IPS-15b (cell line): ENCODE measurements at regions not wholly inside any gene's neighbourhood (a gene's known extent, or its start where the extent isn't known, plus 50 kb on each side); places are given as distances from the start of the nearest gene placed in this dataset.
"Not testable (repeated sequence)": the region's sequence is repeated elsewhere in the genome, so short reads cannot be mapped to it uniquely, and the experiment has no call there.

Experiments used
- H3K27me3 ChIP-seq: one replicate; pipeline ENCODE4 v1.6.1; 2013; ENCODE audit warnings: low read length; ENCODE audit not compliant: control insufficient read depth, insufficient read depth
- H3K36me3 ChIP-seq: one replicate; pipeline ENCODE4 v1.6.1; 2013; ENCODE audit warnings: low read length; ENCODE audit not compliant: control insufficient read depth, insufficient read depth
- H3K4me1 ChIP-seq: one replicate; pipeline ENCODE4 v1.6.1; 2013; ENCODE audit warnings: mild to moderate bottlenecking, low read length; ENCODE audit not compliant: control insufficient read depth, insufficient read depth
- H3K4me3 ChIP-seq: one replicate; pipeline ENCODE4 v1.5.1; 2013; ENCODE audit warnings: low read depth, low read length
- H3K9ac ChIP-seq: one replicate; pipeline ENCODE4 v1.6.1; 2013; ENCODE audit warnings: low read depth, mild to moderate bottlenecking, low read length
- H3K9me3 ChIP-seq: one replicate; pipeline ENCODE4 v1.6.1; 2013; ENCODE audit warnings: mild to moderate bottlenecking, low read length; ENCODE audit not compliant: control insufficient read depth, insufficient read depth

DNA sequence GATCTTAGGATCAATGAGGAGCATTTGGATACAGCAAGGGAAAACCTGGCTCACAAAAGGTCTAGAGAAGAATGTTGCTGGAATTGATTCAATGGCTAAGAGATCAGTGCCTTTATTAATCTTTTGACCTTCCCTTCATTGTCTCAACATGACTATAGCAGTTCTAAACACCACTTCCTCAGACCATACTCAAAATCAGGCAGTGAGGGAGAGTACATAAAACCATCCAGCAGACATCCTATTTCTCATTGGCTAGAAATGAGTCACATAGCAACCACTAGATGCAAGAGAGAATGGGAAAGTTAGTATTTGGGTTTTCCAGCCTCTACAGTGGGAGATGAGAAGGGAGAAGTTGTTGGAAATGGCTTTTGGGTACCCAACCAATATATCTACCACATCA, 151.4 kb upstream of the NUDT4 start:
- H3K4me3 ChIP-seq: no peak overlapping the region
- no peaks in the 10 kb centered on the region for H3K4me1 ChIP-seq
- H3K9me3 ChIP-seq: no peaks in the 10 kb centered on the region
- no peak overlapping the region for H3K9ac ChIP-seq
- no peaks in the 10 kb centered on the region for H3K36me3 ChIP-seq
- H3K27me3 ChIP-seq: no peaks in the 10 kb centered on the region

DNA sequence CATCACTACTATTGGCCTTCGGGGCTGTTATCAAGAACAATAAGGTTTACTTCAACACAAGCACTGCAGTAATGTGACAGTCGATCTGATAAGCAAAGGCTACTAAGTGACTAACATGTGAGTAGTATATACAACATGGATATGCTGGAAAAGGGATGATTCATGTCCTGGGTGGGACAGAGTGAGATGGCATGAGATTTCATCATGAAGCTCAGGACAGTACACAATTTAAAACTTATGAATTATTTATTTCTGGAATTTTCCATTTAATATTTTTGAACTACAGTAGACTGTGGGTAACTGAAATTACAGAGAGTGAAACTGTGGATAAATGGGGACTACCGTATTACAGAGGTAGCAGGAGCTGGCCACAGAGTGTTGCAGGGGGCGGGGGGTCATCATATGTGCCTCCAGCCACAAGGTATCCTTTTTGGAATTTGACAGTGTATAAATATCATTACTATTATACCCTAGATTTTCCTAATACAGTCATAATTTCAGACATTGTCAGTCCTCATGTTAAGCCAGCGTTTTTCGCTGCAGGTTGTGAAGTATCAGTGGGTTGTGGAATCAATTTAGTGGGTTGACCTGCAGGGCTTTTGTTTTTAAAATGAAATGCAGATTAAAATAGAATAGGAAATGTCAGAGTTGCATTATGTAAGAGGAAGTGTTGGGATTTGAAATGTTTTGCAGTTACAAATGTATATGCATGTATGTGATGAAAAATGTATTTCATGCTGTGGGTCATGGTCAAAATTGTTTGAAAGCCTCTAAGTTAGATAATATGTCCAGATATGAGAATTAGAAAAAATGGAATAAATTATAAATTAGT, 148.0 kb upstream of the NUDT4 start:
- no peak overlapping the region for H3K9ac ChIP-seq
- H3K4me1 ChIP-seq: no peaks in the 10 kb centered on the region
- no peaks in the 10 kb centered on the region for H3K36me3 ChIP-seq
- H3K9me3 ChIP-seq: no peaks in the 10 kb centered on the region
- H3K27me3 ChIP-seq: no peaks in the 10 kb centered on the region
- H3K4me3 ChIP-seq: no peak overlapping the region

DNA sequence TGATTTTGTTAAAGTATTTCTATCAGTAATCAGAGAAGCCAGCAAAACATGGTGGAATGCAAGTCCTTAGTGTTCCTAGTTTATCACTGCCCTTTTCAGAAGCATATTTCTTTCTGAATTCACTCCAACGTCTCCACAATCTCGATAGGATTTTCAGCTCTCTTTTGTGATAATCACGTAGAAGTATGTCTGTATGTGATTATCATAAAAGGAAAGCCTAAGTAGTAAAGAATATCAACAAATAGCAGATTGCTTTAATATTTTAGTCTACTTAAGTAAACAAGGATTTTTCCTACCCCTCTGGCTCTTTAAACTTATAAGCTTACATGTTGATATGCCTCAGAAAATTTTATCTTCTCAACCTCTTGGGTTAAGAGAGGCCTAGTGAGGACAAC, 147.4 kb upstream of the NUDT4 start:
- H3K36me3 ChIP-seq: no peaks in the 10 kb centered on the region
- no peaks in the 10 kb centered on the region for H3K4me1 ChIP-seq
- no peak overlapping the region for H3K4me3 ChIP-seq
- H3K9ac ChIP-seq: no peak overlapping the region
- H3K27me3 ChIP-seq: no peaks in the 10 kb centered on the region
- no peaks in the 10 kb centered on the region for H3K9me3 ChIP-seq

DNA sequence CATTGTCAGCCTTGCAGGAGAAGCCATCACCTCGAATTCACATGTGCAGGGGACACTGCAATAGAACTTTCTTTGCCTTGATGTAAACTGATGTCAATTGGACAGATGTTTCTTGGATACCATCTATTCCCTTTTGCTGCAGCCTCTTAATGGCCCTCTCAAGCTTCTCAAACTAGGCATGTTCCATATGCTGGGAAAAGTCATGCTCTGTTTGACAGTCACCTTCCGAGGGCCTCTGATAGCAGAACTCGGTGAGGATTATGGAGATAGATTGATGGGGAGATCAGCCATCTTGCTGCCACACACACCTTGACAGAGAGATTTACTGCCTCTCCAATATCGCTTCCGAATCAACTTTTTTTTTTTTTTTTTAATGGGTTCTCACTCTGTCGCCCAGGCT, 145.8 kb upstream of the NUDT4 start:
- no peak overlapping the region for H3K4me3 ChIP-seq
- no peak overlapping the region for H3K9ac ChIP-seq
- H3K27me3 ChIP-seq: no peaks in the 10 kb centered on the region
- H3K9me3 ChIP-seq: no peaks in the 10 kb centered on the region
- H3K36me3 ChIP-seq: no peaks in the 10 kb centered on the region
- H3K4me1 ChIP-seq: no peaks in the 10 kb centered on the region

DNA sequence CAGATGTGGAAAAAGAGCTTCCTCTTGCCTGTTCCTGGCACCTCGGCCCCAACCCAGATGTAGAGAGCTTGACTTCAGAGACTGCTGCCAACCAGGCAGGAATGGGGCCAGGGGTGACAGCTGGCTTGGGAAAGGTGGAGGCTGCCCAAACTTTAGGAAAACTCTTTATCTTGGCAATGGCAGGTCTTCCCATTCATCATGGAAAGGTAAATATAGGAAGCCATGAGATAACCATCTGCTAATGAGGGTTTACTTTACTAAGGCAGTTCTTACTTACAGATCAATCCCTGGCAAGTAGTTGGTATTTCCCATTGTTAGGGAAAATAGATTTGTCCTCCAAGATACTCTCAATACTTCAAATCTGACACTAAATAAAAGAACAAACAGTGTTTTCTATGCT, 143.1 kb upstream of the NUDT4 start:
- no peaks in the 10 kb centered on the region for H3K27me3 ChIP-seq
- H3K9me3 ChIP-seq: no peaks in the 10 kb centered on the region
- no peaks in the 10 kb centered on the region for H3K4me1 ChIP-seq
- no peak overlapping the region for H3K9ac ChIP-seq
- H3K36me3 ChIP-seq: no peaks in the 10 kb centered on the region
- no peak overlapping the region for H3K4me3 ChIP-seq

DNA sequence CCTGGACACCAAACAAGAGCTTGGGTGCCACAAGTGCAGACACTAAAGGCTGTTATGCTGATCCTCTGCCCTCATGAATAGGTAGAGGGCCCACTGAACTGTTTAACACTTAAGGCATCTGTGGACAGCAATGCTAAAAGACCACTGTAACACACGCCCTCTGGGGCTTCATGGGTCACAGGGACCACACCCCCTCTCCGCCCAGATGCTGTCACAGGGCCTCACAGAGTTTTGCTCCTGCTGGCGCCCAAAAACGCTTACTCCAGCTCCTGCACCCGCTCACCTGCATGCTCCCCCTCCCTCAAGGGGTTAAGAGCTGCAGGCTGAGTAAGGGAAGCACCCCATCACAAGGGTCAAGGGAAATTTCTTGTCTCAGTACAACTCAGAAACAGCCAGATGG, 141.8 kb upstream of the NUDT4 start:
- H3K9me3 ChIP-seq: no peaks in the 10 kb centered on the region
- no peaks in the 10 kb centered on the region for H3K4me1 ChIP-seq
- H3K36me3 ChIP-seq: no peaks in the 10 kb centered on the region
- no peak overlapping the region for H3K9ac ChIP-seq
- H3K4me3 ChIP-seq: no peak overlapping the region
- no peaks in the 10 kb centered on the region for H3K27me3 ChIP-seq

DNA sequence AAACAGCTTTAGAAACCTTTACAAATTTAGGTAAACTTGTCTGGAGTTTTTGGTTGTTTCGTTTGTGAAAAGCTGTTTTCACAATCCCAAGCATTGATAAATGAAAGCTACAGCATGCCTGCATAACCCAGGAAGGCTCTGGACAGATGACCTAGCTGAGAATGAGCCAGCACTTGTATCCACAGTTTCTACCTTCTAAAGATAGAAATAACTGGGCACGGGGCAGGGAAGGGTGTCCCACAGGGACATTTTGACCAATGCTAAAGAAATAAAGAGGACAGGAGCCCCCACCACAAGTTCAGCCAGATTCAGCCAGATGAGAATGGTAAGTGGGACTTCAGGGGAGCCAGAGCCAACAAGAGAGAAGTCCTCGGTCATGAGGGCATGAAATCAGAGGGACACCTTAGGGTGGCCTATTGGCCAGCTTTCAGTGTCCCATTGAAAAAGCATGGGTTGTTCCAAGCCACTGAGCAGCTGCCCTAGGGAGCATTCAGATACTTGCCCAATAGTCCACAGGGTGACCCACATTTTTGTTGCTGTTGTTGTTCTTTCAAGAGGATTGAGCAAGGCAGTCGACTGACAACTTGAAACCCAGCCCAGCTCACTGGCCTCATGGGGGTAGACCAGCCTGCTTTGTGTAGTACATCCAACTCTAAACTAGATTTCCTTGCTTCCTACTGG, 140.3 kb upstream of the NUDT4 start:
- H3K36me3 ChIP-seq: no peaks in the 10 kb centered on the region
- H3K27me3 ChIP-seq: no peaks in the 10 kb centered on the region
- no peaks in the 10 kb centered on the region for H3K9me3 ChIP-seq
- H3K9ac ChIP-seq: no peak overlapping the region
- no peak overlapping the region for H3K4me3 ChIP-seq
- no peaks in the 10 kb centered on the region for H3K4me1 ChIP-seq

DNA sequence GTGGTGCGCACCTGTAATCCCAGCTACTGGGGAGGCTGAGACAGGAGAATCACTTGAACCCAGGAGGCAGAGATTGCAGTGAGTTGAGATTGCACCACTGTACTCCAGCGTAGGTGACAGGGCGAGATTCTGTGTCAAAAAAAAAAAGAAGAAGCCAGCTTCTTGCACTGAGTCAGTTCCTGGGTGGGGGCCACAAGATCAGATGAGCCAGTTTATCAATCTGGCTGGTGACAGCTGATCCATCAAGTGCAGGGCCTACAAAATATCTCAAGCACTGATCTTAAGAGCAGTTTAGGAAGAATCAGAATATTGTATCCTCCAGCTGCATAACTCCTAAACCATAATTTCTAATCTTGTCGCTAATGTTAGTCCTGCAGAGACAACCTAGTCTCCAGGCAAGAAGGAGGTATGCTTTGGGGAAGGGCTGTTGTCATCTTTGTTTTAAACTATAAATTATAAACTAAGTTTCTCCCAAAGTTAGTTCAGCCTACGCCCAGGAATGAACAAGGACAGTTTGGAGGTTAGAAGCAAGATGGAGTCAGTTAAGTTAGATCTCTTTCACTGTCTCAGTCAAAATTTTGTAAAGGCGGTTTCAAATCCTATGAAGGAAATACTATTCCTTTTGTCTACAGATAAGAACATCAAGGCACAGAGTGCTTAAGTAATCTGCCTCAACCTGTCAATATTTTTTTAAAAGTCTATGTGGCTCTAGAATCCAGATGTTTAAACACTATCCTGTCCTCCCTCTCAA, 139.0 kb upstream of the NUDT4 start:
- H3K9ac ChIP-seq, H3K27me3 ChIP-seq, H3K9me3 ChIP-seq, H3K4me3 ChIP-seq, H3K36me3 ChIP-seq, H3K4me1 ChIP-seq: not testable (repeated sequence)

DNA sequence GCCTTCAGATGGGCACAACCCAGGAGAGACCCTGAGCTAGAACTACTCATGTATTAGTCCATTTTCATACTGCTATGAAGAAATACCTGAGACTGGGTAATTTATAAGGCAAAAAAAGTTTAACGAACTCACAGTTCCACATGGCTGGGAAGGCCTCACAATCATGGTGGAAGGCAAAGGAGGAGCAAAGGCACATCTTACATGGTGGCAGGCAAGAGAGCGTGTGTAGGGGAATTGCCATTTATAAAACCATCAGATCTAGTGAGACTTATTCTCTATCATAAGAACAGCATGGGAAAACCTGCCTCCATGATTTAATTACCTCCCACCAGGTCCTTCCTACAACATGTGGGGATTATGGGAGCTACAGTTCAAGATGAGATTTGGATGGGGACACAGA, 137.9 kb upstream of the NUDT4 start:
- not testable (repeated sequence) for H3K4me1 ChIP-seq, H3K9ac ChIP-seq, H3K27me3 ChIP-seq, H3K36me3 ChIP-seq, H3K4me3 ChIP-seq, H3K9me3 ChIP-seq

DNA sequence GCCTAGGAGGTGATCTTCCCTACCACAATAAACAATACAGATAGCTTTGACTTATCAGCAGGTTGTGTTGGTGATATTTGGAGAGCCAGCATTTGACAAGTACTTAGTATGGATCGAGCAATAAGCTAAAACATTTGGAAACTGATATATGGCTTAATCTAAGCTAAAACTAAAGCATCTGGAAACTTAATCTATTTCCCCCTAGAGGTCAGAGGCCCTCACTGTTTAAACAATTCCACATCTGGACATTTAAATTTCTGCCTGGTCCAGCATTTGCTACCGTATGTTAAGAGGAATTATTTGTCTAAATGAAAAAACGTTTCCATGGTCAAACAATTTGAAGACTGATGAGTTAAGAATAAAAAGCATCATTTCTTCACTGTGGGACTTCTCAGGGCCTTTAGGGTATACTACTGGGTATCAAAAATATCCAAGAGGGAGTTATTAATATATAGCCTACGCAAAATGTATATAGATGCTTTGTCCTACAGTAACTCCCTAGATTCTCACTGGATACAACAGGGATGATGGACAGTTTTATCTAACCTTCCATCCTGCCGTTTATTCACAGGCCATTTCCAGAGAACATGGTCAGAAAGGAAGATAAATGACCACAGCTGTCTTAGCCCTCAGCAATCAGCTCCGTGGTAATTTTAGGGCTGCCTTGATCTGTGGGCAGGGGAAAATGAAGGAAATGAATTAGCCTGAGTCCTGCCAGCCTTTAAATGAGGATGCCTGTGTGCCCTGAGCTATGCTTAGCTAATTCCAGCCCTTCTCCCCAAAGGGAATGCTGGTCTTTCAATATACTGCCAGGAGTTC, 135.4 kb upstream of the NUDT4 start:
- Histone ChIP-seq H3K9ac (no peak overlapping the region), H3K9me3 (no peaks in the 10 kb centered on the region), H3K36me3 (no peaks in the 10 kb centered on the region), H3K27me3 (no peaks in the 10 kb centered on the region), H3K4me1 (no peaks in the 10 kb centered on the region), H3K4me3 (no peak overlapping the region)

DNA sequence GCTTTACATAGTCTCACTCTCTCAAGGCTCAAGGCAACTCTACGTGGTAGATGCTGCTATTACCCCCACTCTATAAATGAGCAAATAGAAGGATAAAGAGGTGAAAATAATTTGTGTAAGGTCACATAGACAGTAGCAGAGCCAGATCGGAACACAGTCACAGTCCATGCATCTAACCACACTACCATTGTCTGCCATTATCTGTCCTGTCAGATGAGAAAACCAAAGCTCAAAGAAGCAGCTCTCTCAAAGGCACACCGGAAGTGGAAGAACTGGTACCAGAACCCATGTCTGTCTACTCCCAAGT, 134.4 kb upstream of the NUDT4 start:
- Histone ChIP-seq H3K9me3 (no peaks in the 10 kb centered on the region), H3K9ac (no peak overlapping the region), H3K4me3 (no peak overlapping the region), H3K4me1 (no peaks in the 10 kb centered on the region), H3K36me3 (no peaks in the 10 kb centered on the region), H3K27me3 (no peaks in the 10 kb centered on the region)
